HCT116 (cell line): ENCODE measurements at regions not wholly inside any gene's neighbourhood (a gene's known extent, or its start where the extent isn't known, plus 50 kb on each side); places are given as distances from the start of the nearest gene placed in this dataset.
A peak's percentile ranks its signal among the peaks of the same experiment; 100 is the strongest.

Experiments used
- ATAC-seq: fragments of 200-7000 bp; cut with Tn5 transposase; 2 replicates; pipeline ENCODE4 v1.9.1; 2020; ENCODE audit warnings: mild to moderate bottlenecking, moderate library complexity
- BruUV-seq: library from RNA; stranded (reverse); fragments of 400-500 nt; replicated peaks from 2 replicates; lab custom pipeline; 2021; lab: Mats Ljungman, UMichigan
- CTCF ChIA-PET: fragments of 300-600 bp; sonication (Branson Sonifier 250); formaldehyde crosslinking; loops from one replicate; lab custom pipeline; 2021; ENCODE audit warnings: antibody characterized with exemption; lab: Charles Lee
- POLR2A ChIA-PET: fragments of 300-600, 350-600 bp; sonication (Branson Sonifier 250); formaldehyde crosslinking; loops from one replicate; lab custom pipeline; 2021; ENCODE audit warnings: antibody characterized with exemption; lab: Charles Lee
- RAD21 ChIA-PET, 2 experiments: fragments of 300-600 bp; sonication (Branson Sonifier 250); formaldehyde crosslinking; loops; one replicate each; lab custom pipeline; 2023; ENCODE audit warnings: low total read pairs in 2 of 2; ENCODE audit not compliant: uncharacterized antibody in 2 of 2, unreplicated experiment in 2 of 2, low non-redundant PET in 1 of 2; lab: Charles Lee
- DNase-seq: peaks from one replicate; pipeline ENCODE4 v3.0.0-alpha.2; 2010; ENCODE audit warnings: low read depth, low spot score
- H2AFZ ChIP-seq: fragments of 200-600 bp; shearing (Covaris generic), sonication (generic); 2 replicates; pipeline ENCODE4 v1.6.1; 2017; ENCODE audit warnings: low read depth, mixed run types, mixed read lengths, antibody characterized with exemption, low read length; ENCODE audit not compliant: poor library complexity, severe bottlenecking
- H3K27ac ChIP-seq: 2 replicates; pipeline ENCODE4 v1.5.1; 2012; ENCODE audit warnings: low read depth, low read length
- H3K27me3 ChIP-seq: fragments of 200-600 bp; sonication (generic); 2 replicates; pipeline ENCODE4 v1.6.1; 2016; ENCODE audit warnings: mixed run types, low read length, mixed read lengths; ENCODE audit not compliant: insufficient read depth
- H3K36me3 ChIP-seq, 2 experiments: fragments of 200-500 bp in 1 of 2; fragments of 200-600 bp in 1 of 2; sonication (Bioruptor generic) in 1 of 2; sonication (generic) in 1 of 2; 2 replicates each; pipeline versions ENCODE4 v1.5.1 to v1.6.1; 2014 to 2016; ENCODE audit warnings: low read length in 2 of 2, inconsistent platforms in 1 of 2, mixed read lengths in 1 of 2, mixed run types in 1 of 2; ENCODE audit not compliant: insufficient read depth in 2 of 2, control insufficient read depth in 1 of 2
- H3K4me1 ChIP-seq, 2 experiments: fragments of 200-600 bp in 1 of 2; sonication (generic) in 1 of 2; 2 replicates each; pipeline versions ENCODE4 v1.5.1 to v1.6.1; 2012 to 2017; ENCODE audit warnings: low read length in 2 of 2, inconsistent platforms in 1 of 2, mild to moderate bottlenecking in 1 of 2, mixed read lengths in 1 of 2, mixed run types in 1 of 2, moderate library complexity in 1 of 2; ENCODE audit not compliant: insufficient read depth in 2 of 2, control insufficient read depth in 1 of 2
- H3K4me2 ChIP-seq: fragments of 200-600 bp; sonication (generic); 2 replicates; pipeline ENCODE4 v1.6.1; 2017; ENCODE audit warnings: mixed run types, low read length, mixed read lengths
- H3K4me3 ChIP-seq, 2 experiments: fragments of 200-600 bp in 1 of 2; sonication (generic) in 1 of 2; replicated peaks in 1 of 2; 2 replicates each; pipeline ENCODE4 v1.5.1; 2011 to 2016; ENCODE audit warnings: low read length in 2 of 2, control low read depth in 1 of 2, low read depth in 1 of 2, mild to moderate bottlenecking in 1 of 2, mixed read lengths in 1 of 2, mixed run types in 1 of 2
- H3K79me2 ChIP-seq: fragments of 200-600 bp; sonication (generic); 2 replicates; pipeline ENCODE4 v1.6.1; 2017; ENCODE audit warnings: mild to moderate bottlenecking, mixed run types, low read length, moderate library complexity, mixed read lengths; ENCODE audit not compliant: insufficient read depth
- H3K9ac ChIP-seq: fragments of 200-600 bp; sonication (generic); 2 replicates; pipeline ENCODE4 v1.6.1; 2016; ENCODE audit warnings: low read length, mixed read lengths
- H3K9me2 ChIP-seq: fragments of 200-600 bp; sonication (generic), shearing (Covaris generic); 2 replicates; pipeline ENCODE4 v1.6.1; 2017; ENCODE audit warnings: mixed run types, mild to moderate bottlenecking, moderate library complexity; ENCODE audit not compliant: insufficient read depth
- H3K9me3 ChIP-seq, 2 experiments: fragments of 200-500 bp in 1 of 2; fragments of 200-600 bp in 1 of 2; sonication (Bioruptor generic) in 1 of 2; sonication (generic) in 1 of 2; 2 replicates each; pipeline ENCODE4 v1.6.1; 2014 to 2017; ENCODE audit warnings: low read length in 2 of 2, mixed read lengths in 2 of 2, inconsistent platforms in 1 of 2, low read depth in 1 of 2, mild to moderate bottlenecking in 1 of 2, mixed run types in 1 of 2, moderate library complexity in 1 of 2; ENCODE audit not compliant: control insufficient read depth in 1 of 2, insufficient read depth in 1 of 2
- H4K20me1 ChIP-seq: fragments of 200-600 bp; sonication (generic), shearing (Covaris generic); 2 replicates; pipeline ENCODE4 v1.6.1; 2017; ENCODE audit warnings: mixed run types, mild to moderate bottlenecking, moderate library complexity; ENCODE audit not compliant: insufficient read depth
- CEBPB ChIP-seq: IDR thresholded peaks from 2 replicates; pipeline ENCODE4 v1.6.1; 2012; ENCODE audit warnings: low read depth
- CTCF ChIP-seq, 3 experiments: fragments of 200-600 bp in 1 of 3; sonication (generic) in 1 of 3; IDR thresholded peaks in 2 of 3; conservative IDR thresholded peaks in 1 of 3; 2 replicates each; pipeline ENCODE4 v1.5.1; 2012 to 2017; ENCODE audit warnings: low read depth in 2 of 3, low read length in 2 of 3, antibody characterized with exemption in 1 of 3, borderline replicate concordance in 1 of 3, control low read depth in 1 of 3, mild to moderate bottlenecking in 1 of 3, mixed read lengths in 1 of 3, mixed run types in 1 of 3, moderate library complexity in 1 of 3; ENCODE audit not compliant: insufficient read depth in 1 of 3
- EGR1 ChIP-seq: IDR thresholded peaks from 2 replicates; pipeline ENCODE4 v1.6.1; 2012; ENCODE audit warnings: low read depth
- RAD21 ChIP-seq: IDR thresholded peaks from 2 replicates; pipeline ENCODE4 v1.6.1; 2012; ENCODE audit warnings: low read depth, mild to moderate bottlenecking
- YY1 ChIP-seq: IDR thresholded peaks from 2 replicates; pipeline ENCODE4 v1.6.1; 2011; ENCODE audit warnings: low read length, low read depth, moderate library complexity, mild to moderate bottlenecking; ENCODE audit not compliant: insufficient replicate concordance; ENCODE audit errors: extremely low read depth
- intact Hi-C: fragments of 100-400 bp; cut with micrococcal nuclease; formaldehyde crosslinking; loops from 2 replicates; pipeline ENCODE4 v1.10.0; 2022
- TF ChIP-seq, protein P1 (sequence below): IDR thresholded peaks from 2 replicates; pipeline ENCODE4 v1.6.1; 2012
- TF ChIP-seq, protein P2 (sequence below): IDR thresholded peaks from 2 replicates; pipeline ENCODE4 v1.6.1; 2012; ENCODE audit warnings: low read depth
- TF ChIP-seq, protein P3 (sequence below): IDR thresholded peaks from 2 replicates; pipeline ENCODE4 v1.6.1; 2012

DNA sequence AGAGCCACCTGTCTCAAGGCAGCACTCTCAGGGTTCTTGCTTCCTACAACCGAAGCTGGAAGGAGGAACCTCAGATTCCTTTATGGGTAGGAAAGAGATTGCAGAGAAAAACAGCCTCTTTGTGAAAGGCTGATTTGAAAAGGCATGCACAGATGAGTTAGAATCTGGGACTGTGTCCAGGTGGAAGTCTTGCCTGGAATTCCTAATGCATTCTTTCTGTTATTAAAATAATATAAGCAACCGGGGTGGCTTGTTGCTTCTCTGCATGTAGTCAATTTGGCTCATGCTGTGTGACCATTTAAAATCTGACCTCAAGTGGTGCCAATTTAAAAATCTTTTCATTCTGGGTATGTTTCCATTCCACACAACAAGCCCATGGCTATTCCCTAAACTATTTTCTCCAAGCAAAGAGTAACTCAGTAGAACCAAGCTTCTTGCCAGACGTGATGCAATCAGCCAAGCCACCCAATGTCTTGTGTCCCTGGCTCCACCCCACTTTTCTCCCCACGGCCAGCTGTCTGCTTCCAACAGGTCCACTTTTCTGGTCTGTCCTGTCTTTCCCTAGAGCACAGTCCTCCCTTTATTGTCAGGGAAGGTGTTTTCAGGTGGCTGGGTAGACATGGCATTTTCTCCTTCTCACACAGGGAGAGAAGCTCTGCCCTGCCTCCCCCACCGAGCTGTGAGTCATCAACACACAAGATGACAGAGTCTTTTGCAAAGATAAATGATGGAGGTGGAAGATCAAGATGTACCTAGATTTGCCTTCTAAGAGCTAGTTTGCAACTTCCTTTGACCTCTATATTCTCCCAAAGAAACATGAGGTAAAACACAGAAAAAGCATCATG is 394.3 kb downstream of the FOXO1 start:
- no peaks in the 10 kb centered on the region for H3K9me3 ChIP-seq
- ATAC-seq (peak; percentile 57; the same call in 1 of the 2 replicates), DNase-seq (no peak)
- ChIA-PET RAD21 (interaction anchor here in 1 of 2 experiments (0.5 kb wide), 1 partner anchor 21 kb away, joined by 7 read pairs; no protein-coding TSS in a partner anchor), POLR2A (no interaction called here), CTCF (no interaction called here)
- H3K36me3 ChIP-seq = no peaks in the 10 kb centered on the region
- H3K4me3 ChIP-seq = no peak overlapping the region
- peaks cover 6 to 28% of the 10 kb centered on the region in 2 experiments; a peak in 3 of 4 replicates for H3K4me1 ChIP-seq
- H3K27ac ChIP-seq = no peak overlapping the region
- H3K4me2 ChIP-seq = peak overlapping the region; percentile 29; the same call in 1 of the 2 replicates
- BruUV-seq = no TSS peak
- H2AFZ ChIP-seq = peak overlapping the region; percentile 22
- H3K9ac ChIP-seq = no peak overlapping the region
- no peaks in the 10 kb centered on the region for H3K27me3 ChIP-seq
- H3K79me2 ChIP-seq = no peaks in the 10 kb centered on the region
- no peaks in the 10 kb centered on the region for H4K20me1 ChIP-seq
- intact Hi-C loops = no loop called here
- no peaks in the 10 kb centered on the region for H3K9me2 ChIP-seq
- TF ChIP-seq, protein P1, sequence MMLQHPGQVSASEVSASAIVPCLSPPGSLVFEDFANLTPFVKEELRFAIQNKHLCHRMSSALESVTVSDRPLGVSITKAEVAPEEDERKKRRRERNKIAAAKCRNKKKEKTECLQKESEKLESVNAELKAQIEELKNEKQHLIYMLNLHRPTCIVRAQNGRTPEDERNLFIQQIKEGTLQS = no peak
- TF ChIP-seq, protein P2, sequence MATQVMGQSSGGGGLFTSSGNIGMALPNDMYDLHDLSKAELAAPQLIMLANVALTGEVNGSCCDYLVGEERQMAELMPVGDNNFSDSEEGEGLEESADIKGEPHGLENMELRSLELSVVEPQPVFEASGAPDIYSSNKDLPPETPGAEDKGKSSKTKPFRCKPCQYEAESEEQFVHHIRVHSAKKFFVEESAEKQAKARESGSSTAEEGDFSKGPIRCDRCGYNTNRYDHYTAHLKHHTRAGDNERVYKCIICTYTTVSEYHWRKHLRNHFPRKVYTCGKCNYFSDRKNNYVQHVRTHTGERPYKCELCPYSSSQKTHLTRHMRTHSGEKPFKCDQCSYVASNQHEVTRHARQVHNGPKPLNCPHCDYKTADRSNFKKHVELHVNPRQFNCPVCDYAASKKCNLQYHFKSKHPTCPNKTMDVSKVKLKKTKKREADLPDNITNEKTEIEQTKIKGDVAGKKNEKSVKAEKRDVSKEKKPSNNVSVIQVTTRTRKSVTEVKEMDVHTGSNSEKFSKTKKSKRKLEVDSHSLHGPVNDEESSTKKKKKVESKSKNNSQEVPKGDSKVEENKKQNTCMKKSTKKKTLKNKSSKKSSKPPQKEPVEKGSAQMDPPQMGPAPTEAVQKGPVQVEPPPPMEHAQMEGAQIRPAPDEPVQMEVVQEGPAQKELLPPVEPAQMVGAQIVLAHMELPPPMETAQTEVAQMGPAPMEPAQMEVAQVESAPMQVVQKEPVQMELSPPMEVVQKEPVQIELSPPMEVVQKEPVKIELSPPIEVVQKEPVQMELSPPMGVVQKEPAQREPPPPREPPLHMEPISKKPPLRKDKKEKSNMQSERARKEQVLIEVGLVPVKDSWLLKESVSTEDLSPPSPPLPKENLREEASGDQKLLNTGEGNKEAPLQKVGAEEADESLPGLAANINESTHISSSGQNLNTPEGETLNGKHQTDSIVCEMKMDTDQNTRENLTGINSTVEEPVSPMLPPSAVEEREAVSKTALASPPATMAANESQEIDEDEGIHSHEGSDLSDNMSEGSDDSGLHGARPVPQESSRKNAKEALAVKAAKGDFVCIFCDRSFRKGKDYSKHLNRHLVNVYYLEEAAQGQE = no peak
- TF ChIP-seq, protein P3, sequence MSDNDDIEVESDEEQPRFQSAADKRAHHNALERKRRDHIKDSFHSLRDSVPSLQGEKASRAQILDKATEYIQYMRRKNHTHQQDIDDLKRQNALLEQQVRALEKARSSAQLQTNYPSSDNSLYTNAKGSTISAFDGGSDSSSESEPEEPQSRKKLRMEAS = no peak
- no peak for TF ChIP-seq CTCF (IDR thresholded peaks at IDR 0.05 in 2 of 3, conservative IDR thresholded peaks at IDR 0.05 in 1 of 3; ENCODE audit: borderline replicate concordance in 1 of 3, insufficient read depth in 1 of 3, low read depth in 2 of 3, low read length in 2 of 3)
- peak; percentile 33; the same call in 1 of the 2 replicates for TF ChIP-seq CEBPB
- TF ChIP-seq RAD21 = no peak
- no peak for TF ChIP-seq EGR1
- no peak for TF ChIP-seq YY1
